B cell (primary cell): ENCODE measurements at regions not wholly inside any gene's neighbourhood (a gene's known extent, or its start where the extent isn't known, plus 50 kb on each side); places are given as distances from the start of the nearest gene placed in this dataset.

ENCODE experiments used
- ATAC-seq: fragments of 200-7000 bp; cut with Tn5 transposase; one replicate; pipeline ENCODE4 v1.10.0; 2021; ENCODE audit warnings: low read depth, mild to moderate bottlenecking, moderate number of reproducible peaks, moderate library complexity
- CTCF ChIA-PET: fragments of 350-600 bp; sonication (Branson Sonifier 250); formaldehyde crosslinking; loops from one replicate; lab custom pipeline; 2021; ENCODE audit warnings: antibody characterized with exemption, inconsistent platforms; lab: Charles Lee
- POLR2A ChIA-PET: fragments of 350-600 bp; sonication (Branson Sonifier 250); formaldehyde crosslinking; loops from one replicate; lab custom pipeline; 2021; ENCODE audit warnings: antibody characterized with exemption; lab: Charles Lee
- DNase-seq: peaks from one replicate; pipeline ENCODE4 v3.0.0; 2013
- H2AFZ ChIP-seq: 2 replicates; pipeline ENCODE4 v1.6.1; 2012; ENCODE audit warnings: mild to moderate bottlenecking, low read depth, low read length; ENCODE audit not compliant: insufficient read depth, poor library complexity, severe bottlenecking
- H3K27ac ChIP-seq, 2 donors: 1 replicate in 1 of 2; 2 replicates in 1 of 2; pipeline ENCODE4 v1.5.1; 2012 to 2013; ENCODE audit warnings: low read length in 2 of 2, mild to moderate bottlenecking in 2 of 2, moderate library complexity in 1 of 2
- H3K27me3 ChIP-seq, 4 experiments: fragments of 200-600 bp in 1 of 4; sonication (generic) in 1 of 4; replicated peaks in 1 of 4; 1 replicate in 2 of 4; 2 replicates in 2 of 4; pipeline versions ENCODE4 v1.6.1 to v1.7.0; 2013 to 2016; ENCODE audit warnings: low read length in 3 of 4, mild to moderate bottlenecking in 2 of 4, mixed read lengths in 1 of 4, moderate library complexity in 1 of 4; ENCODE audit not compliant: insufficient read depth in 4 of 4, control insufficient read depth in 3 of 4; ENCODE audit errors: control extremely low read depth in 1 of 4
- H3K36me3 ChIP-seq, 2 experiments: replicated peaks in 1 of 2; 1 replicate in 1 of 2; 2 replicates in 1 of 2; pipeline versions ENCODE4 v1.6.1 to v1.7.1; 2013; ENCODE audit warnings: low read length in 1 of 2; ENCODE audit not compliant: insufficient read depth in 2 of 2, control insufficient read depth in 1 of 2; ENCODE audit errors: control extremely low read depth in 1 of 2, extremely low read depth in 1 of 2
- H3K4me1 ChIP-seq, 2 donors: fragments of 200-600 bp in 1 of 2; sonication (generic) in 1 of 2; 1 replicate in 1 of 2; 2 replicates in 1 of 2; pipeline versions ENCODE4 v1.5.1 to v1.6.1; 2013 to 2017; ENCODE audit warnings: low read length in 2 of 2; ENCODE audit not compliant: control insufficient read depth in 2 of 2, insufficient read depth in 2 of 2
- H3K4me2 ChIP-seq: replicated peaks from 2 replicates; pipeline ENCODE3; 2012; ENCODE audit warnings: mild to moderate bottlenecking, low read depth, low read length; ENCODE audit not compliant: poor library complexity, severe bottlenecking
- H3K4me3 ChIP-seq, 5 experiments: fragments of 200-600 bp in 1 of 5; sonication (generic) in 1 of 5; 1 replicate in 3 of 5; 2 replicates in 2 of 5; pipeline versions ENCODE4 v1.5.1 to v1.7.0; 2011 to 2016; ENCODE audit warnings: low read length in 4 of 5, mild to moderate bottlenecking in 4 of 5, low read depth in 2 of 5, control low read depth in 1 of 5, moderate library complexity in 1 of 5; ENCODE audit not compliant: insufficient read depth in 1 of 5; ENCODE audit errors: control extremely low read depth in 1 of 5, extremely low read depth in 1 of 5
- H3K79me2 ChIP-seq: fragments of 200-600 bp; sonication (generic); one replicate; pipeline ENCODE4 v1.6.0; 2016; ENCODE audit warnings: low read length; ENCODE audit not compliant: control insufficient read depth, insufficient read depth
- H3K9ac ChIP-seq: fragments of 200-600 bp; sonication (generic); 2 replicates; pipeline ENCODE4 v1.6.1; 2017; ENCODE audit warnings: mild to moderate bottlenecking, low read length, moderate library complexity
- H3K9me3 ChIP-seq, 3 donors: one replicate each; pipeline versions ENCODE4 v1.6.1 to v1.7.1; 2013; ENCODE audit warnings: low read length in 2 of 3; ENCODE audit not compliant: control insufficient read depth in 2 of 3, insufficient read depth in 1 of 3; ENCODE audit errors: control extremely low read depth in 1 of 3
- H4K20me1 ChIP-seq: 2 replicates; pipeline ENCODE4 v1.6.0; 2012; ENCODE audit warnings: mild to moderate bottlenecking, low read length; ENCODE audit not compliant: insufficient read depth, control insufficient read depth, poor library complexity, severe bottlenecking
- H3K27ac Mint-ChIP-seq: one replicate; pipeline ENCODE4 v1.8.0; 2021; ENCODE audit warnings: mixed read lengths
- H3K27me3 Mint-ChIP-seq: one replicate; pipeline ENCODE4 v1.8.0; 2021; ENCODE audit warnings: mixed read lengths
- H3K4me1 Mint-ChIP-seq: one replicate; pipeline ENCODE4 v1.8.0; 2021; ENCODE audit warnings: mixed read lengths
- H3K4me3 Mint-ChIP-seq: one replicate; pipeline ENCODE4 v1.8.0; 2021; ENCODE audit warnings: mixed read lengths
- H3K9me3 Mint-ChIP-seq: one replicate; pipeline ENCODE4 v1.8.0; 2022; ENCODE audit warnings: mixed read lengths; ENCODE audit not compliant: insufficient read depth
- EZH2 ChIP-seq: IDR thresholded peaks from 2 replicates; pipeline ENCODE4 v1.6.1; 2012; ENCODE audit warnings: borderline replicate concordance, low read depth, mild to moderate bottlenecking, moderate library complexity, low read length; ENCODE audit not compliant: insufficient read depth, poor library complexity, severe bottlenecking
- WGBS: methylation state at CpG from one replicate; pipeline ENCODE4 v1.1.5; 2013; ENCODE audit warnings: missing lambda C conversion rate; ENCODE audit not compliant: insufficient coverage; 5-methylcytosine and 5-hydroxymethylcytosine counted together
- intact Hi-C: fragments of 100-400 bp; cut with micrococcal nuclease; formaldehyde crosslinking; loops from one replicate; pipeline ENCODE4 v1.10.0; 2022
- TF ChIP-seq, protein P1 (sequence below): fragments of 200-600 bp; IDR thresholded peaks from one replicate; pipeline ENCODE4 v1.8.0; 2022; ENCODE audit warnings: antibody characterized with exemption, mild to moderate bottlenecking

DNA sequence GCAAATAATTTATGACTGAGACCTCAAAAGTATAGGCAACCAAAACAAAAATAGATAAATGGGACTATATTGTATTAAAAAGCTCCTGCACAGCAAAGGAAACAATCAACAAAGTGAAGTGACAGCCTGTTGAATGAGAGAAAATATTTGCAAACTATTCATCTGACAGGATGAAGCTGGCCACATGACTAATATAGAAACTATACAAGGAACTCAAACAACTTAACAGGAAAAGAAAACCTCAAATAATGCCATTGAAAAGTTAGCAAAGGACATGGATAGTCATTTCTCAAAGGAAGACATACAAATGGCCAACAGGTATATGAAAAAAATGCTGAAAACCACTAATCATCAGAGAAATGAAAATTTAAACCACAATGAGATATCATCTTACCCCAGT is 245.1 kb downstream of the STK31 start:
- Histone ChIP-seq H3K79me2 (no peaks in the 10 kb centered on the region), H3K9me3 (no peaks in the 10 kb centered on the region), H3K27me3 (no peaks in the 10 kb centered on the region), H3K36me3 (no peaks in the 10 kb centered on the region), H3K4me1 (no peaks in the 10 kb centered on the region), H2AFZ (no peak overlapping the region), H3K9ac (no peak overlapping the region), H3K4me2 (no peak overlapping the region), H3K27ac (no peak overlapping the region), H4K20me1 (no peaks in the 10 kb centered on the region), H3K4me3 (no peak overlapping the region)
- ChIA-PET POLR2A (no interaction called here), CTCF (no interaction called here)
- no peaks in the 10 kb centered on the region for H3K4me1 Mint-ChIP-seq
- no peaks in the 10 kb centered on the region for H3K27me3 Mint-ChIP-seq
- H3K4me3 Mint-ChIP-seq: no peak overlapping the region
- intact Hi-C loops: no loop called here
- no peak for ATAC-seq
- TF ChIP-seq, protein P1, sequence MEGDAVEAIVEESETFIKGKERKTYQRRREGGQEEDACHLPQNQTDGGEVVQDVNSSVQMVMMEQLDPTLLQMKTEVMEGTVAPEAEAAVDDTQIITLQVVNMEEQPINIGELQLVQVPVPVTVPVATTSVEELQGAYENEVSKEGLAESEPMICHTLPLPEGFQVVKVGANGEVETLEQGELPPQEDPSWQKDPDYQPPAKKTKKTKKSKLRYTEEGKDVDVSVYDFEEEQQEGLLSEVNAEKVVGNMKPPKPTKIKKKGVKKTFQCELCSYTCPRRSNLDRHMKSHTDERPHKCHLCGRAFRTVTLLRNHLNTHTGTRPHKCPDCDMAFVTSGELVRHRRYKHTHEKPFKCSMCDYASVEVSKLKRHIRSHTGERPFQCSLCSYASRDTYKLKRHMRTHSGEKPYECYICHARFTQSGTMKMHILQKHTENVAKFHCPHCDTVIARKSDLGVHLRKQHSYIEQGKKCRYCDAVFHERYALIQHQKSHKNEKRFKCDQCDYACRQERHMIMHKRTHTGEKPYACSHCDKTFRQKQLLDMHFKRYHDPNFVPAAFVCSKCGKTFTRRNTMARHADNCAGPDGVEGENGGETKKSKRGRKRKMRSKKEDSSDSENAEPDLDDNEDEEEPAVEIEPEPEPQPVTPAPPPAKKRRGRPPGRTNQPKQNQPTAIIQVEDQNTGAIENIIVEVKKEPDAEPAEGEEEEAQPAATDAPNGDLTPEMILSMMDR: no peak
- TF ChIP-seq EZH2: no peak
- H3K9me3 Mint-ChIP-seq: peaks cover 8% of the 10 kb centered on the region
- DNase-seq: no peak
- no peak overlapping the region for H3K27ac Mint-ChIP-seq

DNA sequence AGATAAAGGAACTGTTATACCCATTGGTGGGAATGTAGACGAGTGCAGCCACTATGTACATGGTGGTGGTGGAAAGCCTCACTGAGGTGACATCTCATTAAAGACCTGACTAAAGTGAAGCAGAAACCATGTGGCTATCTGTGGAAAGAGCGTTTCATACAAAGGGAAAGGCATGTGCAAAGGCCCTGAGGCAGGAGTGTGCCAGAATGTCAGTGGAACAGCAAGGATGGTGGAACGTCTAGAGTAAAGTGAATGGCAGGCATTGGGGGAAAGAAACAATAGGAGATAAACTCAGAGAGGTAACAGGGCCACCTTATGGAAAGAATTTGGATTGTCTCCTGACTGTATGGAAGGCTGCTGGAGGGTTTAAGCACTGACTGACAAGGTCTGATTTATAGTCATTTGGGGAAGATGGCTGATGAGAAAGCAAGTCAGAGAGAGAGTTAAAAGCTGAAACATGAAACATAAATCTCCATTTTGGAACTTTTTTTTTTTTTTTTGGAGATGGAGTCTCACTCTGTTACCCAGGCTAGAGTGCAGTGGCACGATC is 245.7 kb downstream of the STK31 start:
- H2AFZ ChIP-seq: no peak overlapping the region
- no peak overlapping the region for H3K9ac ChIP-seq
- Mint-ChIP-seq H3K9me3 (peaks cover 8% of the 10 kb centered on the region), H3K27ac (no peak overlapping the region), H3K4me1 (no peaks in the 10 kb centered on the region), H3K4me3 (no peak overlapping the region), H3K27me3 (no peaks in the 10 kb centered on the region)
- H3K4me1 ChIP-seq: no peaks in the 10 kb centered on the region
- H3K4me3 ChIP-seq: no peak overlapping the region
- intact Hi-C loops: no loop called here
- POLR2A ChIA-PET: no interaction called here
- H3K27me3 ChIP-seq: no peaks in the 10 kb centered on the region
- H3K79me2 ChIP-seq: no peaks in the 10 kb centered on the region
- no peak overlapping the region for H3K27ac ChIP-seq
- CTCF ChIA-PET: no interaction called here
- TF ChIP-seq, protein P1: no peak
- TF ChIP-seq EZH2: no peak
- DNase-seq (no peak), ATAC-seq (no peak)
- H4K20me1 ChIP-seq: no peaks in the 10 kb centered on the region
- H3K36me3 ChIP-seq: no peaks in the 10 kb centered on the region
- no peaks in the 10 kb centered on the region for H3K9me3 ChIP-seq
- WGBS: 79% methylated on average over 3 of the region's 4 CpGs
- no peak overlapping the region for H3K4me2 ChIP-seq
